ENCODE measurements at regions not wholly inside any gene's neighbourhood (a gene's known extent, or its start where the extent isn't known, plus 50 kb on each side); places are given as distances from the start of the nearest gene placed in this dataset.
"Not testable (repeated sequence)": the region's sequence is repeated elsewhere in the genome, so short reads cannot be mapped to it uniquely, and the experiment has no call there.

DNA sequence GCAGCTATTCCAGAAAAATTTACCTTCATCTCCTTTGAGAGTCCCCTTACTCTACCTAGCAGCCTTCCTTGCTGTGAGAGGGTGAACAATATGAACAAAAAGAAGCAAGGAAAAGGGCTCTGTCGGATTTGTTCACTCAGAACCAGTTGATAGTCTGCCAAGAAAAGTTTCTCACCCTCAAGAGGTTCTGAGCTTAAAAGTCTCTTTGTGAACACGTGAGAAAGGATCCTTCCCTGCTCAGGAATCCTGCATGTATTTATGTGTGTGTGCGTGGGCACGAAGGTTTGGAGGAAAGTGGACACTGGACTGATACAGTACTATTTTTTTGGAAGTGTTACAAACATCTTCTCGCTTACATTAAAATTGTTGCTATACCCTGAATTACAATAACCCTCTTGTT is 178.6 kb upstream of the JADE1 start:
- no peaks in the 10 kb centered on the region for H3K36me3 ChIP-seq (ENCODE audit: control insufficient read depth, insufficient read depth, low read length)
- no peak overlapping the region for H3K4me3 ChIP-seq (ENCODE audit: low read depth, low read length)
- no peaks in the 10 kb centered on the region for H3K9me3 ChIP-seq
- no peaks in the 10 kb centered on the region for H3K27me3 ChIP-seq (replicated peaks; ENCODE audit: control insufficient read depth, insufficient read depth, low read length)
- no peaks in the 10 kb centered on the region for H3K9me3 Mint-ChIP-seq (ENCODE audit: unreplicated experiment)
- ChIA-PET CTCF (no interaction called here), POLR2A (no interaction called here)
- TF ChIP-seq, protein P1, sequence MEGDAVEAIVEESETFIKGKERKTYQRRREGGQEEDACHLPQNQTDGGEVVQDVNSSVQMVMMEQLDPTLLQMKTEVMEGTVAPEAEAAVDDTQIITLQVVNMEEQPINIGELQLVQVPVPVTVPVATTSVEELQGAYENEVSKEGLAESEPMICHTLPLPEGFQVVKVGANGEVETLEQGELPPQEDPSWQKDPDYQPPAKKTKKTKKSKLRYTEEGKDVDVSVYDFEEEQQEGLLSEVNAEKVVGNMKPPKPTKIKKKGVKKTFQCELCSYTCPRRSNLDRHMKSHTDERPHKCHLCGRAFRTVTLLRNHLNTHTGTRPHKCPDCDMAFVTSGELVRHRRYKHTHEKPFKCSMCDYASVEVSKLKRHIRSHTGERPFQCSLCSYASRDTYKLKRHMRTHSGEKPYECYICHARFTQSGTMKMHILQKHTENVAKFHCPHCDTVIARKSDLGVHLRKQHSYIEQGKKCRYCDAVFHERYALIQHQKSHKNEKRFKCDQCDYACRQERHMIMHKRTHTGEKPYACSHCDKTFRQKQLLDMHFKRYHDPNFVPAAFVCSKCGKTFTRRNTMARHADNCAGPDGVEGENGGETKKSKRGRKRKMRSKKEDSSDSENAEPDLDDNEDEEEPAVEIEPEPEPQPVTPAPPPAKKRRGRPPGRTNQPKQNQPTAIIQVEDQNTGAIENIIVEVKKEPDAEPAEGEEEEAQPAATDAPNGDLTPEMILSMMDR (IDR thresholded peaks at IDR 0.05; ENCODE audit: insufficient read depth in 1 of 2, low read depth in 1 of 2, low read length in 1 of 2, severe bottlenecking in 1 of 2, unreplicated experiment in 1 of 2) = no peak
- peaks cover 16% of the 10 kb centered on the region for H3K36me3 Mint-ChIP-seq (ENCODE audit: insufficient read depth, unreplicated experiment)
- H3K4me3 Mint-ChIP-seq (ENCODE audit: unreplicated experiment) = no peak overlapping the region
- intact Hi-C loops (cut with micrococcal nuclease; ENCODE audit: unreplicated experiment) = no loop called here
- no peaks in the 10 kb centered on the region for H3K27me3 Mint-ChIP-seq (ENCODE audit: insufficient read depth, unreplicated experiment)
- peaks cover 4% of the 10 kb centered on the region; the same call in 1 of the 2 replicates for H3K4me1 ChIP-seq
- peaks cover 14% of the 10 kb centered on the region for H3K4me1 Mint-ChIP-seq (ENCODE audit: low read depth, unreplicated experiment)
- no peak overlapping the region for H3K27ac Mint-ChIP-seq (ENCODE audit: unreplicated experiment)
- DNase-seq = no peak
- no TSS peak for BruUV-seq (replicated peaks)

DNA sequence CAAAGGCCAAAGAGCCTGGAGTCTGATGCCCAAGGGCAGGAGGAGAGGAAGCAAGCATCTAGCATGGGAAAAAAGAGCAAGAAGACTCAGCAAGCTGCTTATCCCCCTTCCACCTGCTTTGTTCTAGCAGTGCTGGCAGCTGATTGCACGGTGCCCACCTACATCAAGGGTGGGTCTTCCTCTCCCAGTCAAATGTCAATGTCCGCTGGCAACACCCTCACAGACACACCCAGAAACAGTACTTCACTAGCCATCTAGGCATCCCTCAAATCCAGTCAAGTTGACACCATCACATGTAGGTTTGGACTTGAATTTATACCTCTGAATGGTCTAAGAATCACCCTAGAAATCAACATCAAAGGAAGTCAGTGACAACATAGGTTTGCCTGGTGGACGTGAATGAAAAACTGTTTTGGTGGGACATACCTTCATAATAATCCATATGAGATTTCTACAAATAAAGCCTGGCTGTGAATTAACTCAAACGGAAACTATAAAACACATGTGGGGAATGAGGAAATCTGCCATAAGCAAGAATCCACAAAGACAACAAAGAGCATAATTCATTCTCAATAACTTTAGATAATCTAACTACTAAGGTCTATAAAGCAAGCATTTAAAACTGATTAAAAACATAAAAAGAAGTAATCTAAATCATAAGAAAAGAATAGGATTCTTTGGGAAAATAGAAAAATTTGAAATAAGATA is 185.8 kb upstream of the JADE1 start:
- CTCF ChIA-PET = no interaction called here
- no peaks in the 10 kb centered on the region for H3K27me3 Mint-ChIP-seq (ENCODE audit: insufficient read depth, unreplicated experiment)
- Histone ChIP-seq H3K36me3 (ENCODE audit: control insufficient read depth, insufficient read depth, low read length) (no peaks in the 10 kb centered on the region), H3K27me3 (replicated peaks; ENCODE audit: control insufficient read depth, insufficient read depth, low read length) (no peaks in the 10 kb centered on the region), H3K4me1 (no peaks in the 10 kb centered on the region), H3K4me3 (ENCODE audit: low read depth, low read length) (no peak overlapping the region), H3K9me3 (no peaks in the 10 kb centered on the region)
- H3K27ac Mint-ChIP-seq (ENCODE audit: unreplicated experiment) = no peak overlapping the region
- no peaks in the 10 kb centered on the region for H3K36me3 Mint-ChIP-seq (ENCODE audit: insufficient read depth, unreplicated experiment)
- BruUV-seq (replicated peaks) = no TSS peak
- DNase-seq = no peak
- no peaks in the 10 kb centered on the region for H3K4me1 Mint-ChIP-seq (ENCODE audit: low read depth, unreplicated experiment)
- H3K9me3 Mint-ChIP-seq (ENCODE audit: unreplicated experiment) = no peaks in the 10 kb centered on the region
- H3K4me3 Mint-ChIP-seq (ENCODE audit: unreplicated experiment) = no peak overlapping the region
- TF ChIP-seq, protein P1 (IDR thresholded peaks at IDR 0.05; ENCODE audit: insufficient read depth in 1 of 2, low read depth in 1 of 2, low read length in 1 of 2, severe bottlenecking in 1 of 2, unreplicated experiment in 1 of 2) = no peak
- intact Hi-C loops (cut with micrococcal nuclease; ENCODE audit: unreplicated experiment) = no loop called here
- POLR2A ChIA-PET = no interaction called here

DNA sequence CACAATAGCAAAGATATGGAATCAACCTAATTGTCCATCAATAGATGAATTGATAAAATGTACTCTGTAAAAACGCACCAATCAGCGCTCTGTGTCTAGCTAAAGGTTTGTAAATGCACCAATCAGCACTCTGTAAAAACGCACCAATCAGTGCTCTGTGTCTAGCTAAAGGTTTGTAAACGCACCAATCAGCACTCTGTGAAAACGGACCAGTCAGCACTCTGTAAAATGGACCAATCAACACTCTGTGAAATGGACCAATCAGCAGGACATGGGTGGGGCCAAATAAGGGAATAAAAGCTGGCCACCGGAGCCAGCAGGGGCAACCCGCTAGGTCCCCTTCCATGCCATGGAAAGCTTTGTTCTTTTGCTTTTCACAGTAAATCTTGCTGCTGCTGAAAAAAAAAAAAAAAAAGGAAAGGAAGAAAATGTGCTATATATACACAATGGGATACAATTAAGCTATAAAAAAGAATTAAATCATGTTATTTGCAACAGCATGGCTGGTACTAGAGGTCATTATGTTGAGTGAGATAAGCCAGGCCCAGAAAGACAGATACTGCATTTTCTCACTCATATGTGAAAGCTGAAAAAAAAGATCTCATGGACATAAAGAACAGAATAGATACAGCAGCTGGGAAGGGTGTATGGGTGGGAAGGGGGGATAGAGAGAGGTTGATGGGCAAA is 189.1 kb upstream of the JADE1 start:
- H3K4me3 ChIP-seq (ENCODE audit: low read depth, low read length); intact Hi-C loops (cut with micrococcal nuclease; ENCODE audit: unreplicated experiment); H3K36me3 Mint-ChIP-seq (ENCODE audit: insufficient read depth, unreplicated experiment); H3K27ac Mint-ChIP-seq (ENCODE audit: unreplicated experiment); H3K4me1 Mint-ChIP-seq (ENCODE audit: low read depth, unreplicated experiment); H3K4me1 ChIP-seq; H3K9me3 Mint-ChIP-seq (ENCODE audit: unreplicated experiment); H3K27me3 Mint-ChIP-seq (ENCODE audit: insufficient read depth, unreplicated experiment); BruUV-seq (replicated peaks); DNase-seq; H3K36me3 ChIP-seq (ENCODE audit: control insufficient read depth, insufficient read depth, low read length); H3K27me3 ChIP-seq (replicated peaks; ENCODE audit: control insufficient read depth, insufficient read depth, low read length); H3K4me3 Mint-ChIP-seq (ENCODE audit: unreplicated experiment); POLR2A ChIA-PET; CTCF ChIA-PET; H3K9me3 ChIP-seq: not testable (repeated sequence)

Measured in Caco-2 (cell line).